Esophagus squamous epithelium (tissue), 5 donors: ENCODE measurements at regions not wholly inside any gene's neighbourhood (a gene's known extent, or its start where the extent isn't known, plus 50 kb on each side); places are given as distances from the start of the nearest gene placed in this dataset.

Source experiments
- DNase-seq: peaks from one replicate; lab custom pipeline; 2025; lab: John Stamatoyannopoulos, UW
- H3K27ac ChIP-seq, 4 donors: fragments of 200-600 bp; sonication (generic); one replicate each; pipeline ENCODE4 v1.5.1; 2016 to 2019; ENCODE audit warnings: mild to moderate bottlenecking in 1 of 4
- H3K27me3 ChIP-seq, 4 donors: fragments of 200-600 bp; sonication (generic); 1 replicate in 3 of 4; 2 replicates in 1 of 4; pipeline versions ENCODE4 v1.5.1 to v1.6.0; 2017 to 2021; ENCODE audit warnings: antibody characterized with exemption in 1 of 4
- H3K36me3 ChIP-seq, 3 donors: fragments of 200-600 bp; sonication (generic); one replicate each; pipeline ENCODE4 v1.5.1; 2016 to 2019
- H3K4me1 ChIP-seq, 3 donors: fragments of 200-600 bp; sonication (generic); one replicate each; pipeline ENCODE4 v1.5.1; 2017 to 2019
- H3K4me3 ChIP-seq, 4 donors: fragments of 200-600 bp; sonication (generic); 1 replicate in 3 of 4; 2 replicates in 1 of 4; pipeline ENCODE4 v1.5.1; 2016 to 2019; ENCODE audit warnings: mild to moderate bottlenecking in 2 of 4, moderate library complexity in 1 of 4
- H3K9me3 ChIP-seq, 3 donors: fragments of 200-600 bp; sonication (generic); one replicate each; pipeline ENCODE4 v1.5.1; 2016 to 2019
- POLR2A ChIP-seq, 4 donors: fragments of 450-650 bp; IDR thresholded peaks; one replicate each; pipeline ENCODE4 v1.6.1; 2017; ENCODE audit warnings: antibody characterized with exemption in 4 of 4, mild to moderate bottlenecking in 4 of 4, moderate library complexity in 3 of 4
- WGBS, 2 donors: methylation state at CpG; one replicate each; pipeline ENCODE4 v1.1.5; 2018; 5-methylcytosine and 5-hydroxymethylcytosine counted together
- intact Hi-C: fragments of 100-400 bp; cut with DNase I; formaldehyde crosslinking; loops from one replicate; pipeline ENCODE4 v1.15.0; 2022
- TF ChIP-seq, protein P1 (sequence below), 6 experiments: fragments of 450-650 bp in 4 of 6; fragments of 200-600 bp in 2 of 6; sonication (generic) in 2 of 6; IDR thresholded peaks; one replicate each; pipeline ENCODE4 v1.5.1; 2016 to 2019; ENCODE audit warnings: antibody characterized with exemption in 6 of 6, mild to moderate bottlenecking in 4 of 6, moderate library complexity in 4 of 6
- donor health status: DM: yes; HTN: yes; CAD: no.

DNA sequence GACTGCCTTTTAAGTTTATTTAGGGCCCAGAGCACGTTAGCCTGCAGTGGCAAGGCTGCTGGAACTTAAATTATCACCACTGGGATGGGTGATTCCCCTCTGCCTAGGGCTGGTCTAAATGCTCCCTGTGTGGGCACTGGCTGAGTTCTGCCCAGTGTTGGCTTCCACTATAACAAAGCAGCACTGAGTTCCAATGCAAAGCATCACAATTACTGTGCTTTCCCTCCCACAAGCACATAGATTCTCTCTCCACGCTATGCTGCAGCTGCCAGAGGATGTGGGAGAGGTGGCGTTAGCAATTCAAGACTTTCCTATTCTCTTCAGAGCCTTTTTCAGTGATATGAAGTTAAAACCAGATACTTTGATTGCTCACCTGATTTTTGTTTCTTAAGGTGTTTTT lies 328.9 kb upstream of the DDX18 start:
- Histone ChIP-seq H3K36me3 (no peaks in the 10 kb centered on the region), H3K27ac (no peak overlapping the region), H3K27me3 (no peaks in the 10 kb centered on the region), H3K4me3 (no peak overlapping the region), H3K9me3 (peaks cover 0 to 16% (median 0%) of the 10 kb centered on the region in 3 donors), H3K4me1 (no peaks in the 10 kb centered on the region)
- 60 to 64% methylated on average over 2 to 3 of the region's 3 CpGs for WGBS, 2 donors
- no peak for DNase-seq
- intact Hi-C loops = no loop called here
- no peak for TF ChIP-seq POLR2A (IDR thresholded peaks at IDR 0.05)
- TF ChIP-seq, protein P1, sequence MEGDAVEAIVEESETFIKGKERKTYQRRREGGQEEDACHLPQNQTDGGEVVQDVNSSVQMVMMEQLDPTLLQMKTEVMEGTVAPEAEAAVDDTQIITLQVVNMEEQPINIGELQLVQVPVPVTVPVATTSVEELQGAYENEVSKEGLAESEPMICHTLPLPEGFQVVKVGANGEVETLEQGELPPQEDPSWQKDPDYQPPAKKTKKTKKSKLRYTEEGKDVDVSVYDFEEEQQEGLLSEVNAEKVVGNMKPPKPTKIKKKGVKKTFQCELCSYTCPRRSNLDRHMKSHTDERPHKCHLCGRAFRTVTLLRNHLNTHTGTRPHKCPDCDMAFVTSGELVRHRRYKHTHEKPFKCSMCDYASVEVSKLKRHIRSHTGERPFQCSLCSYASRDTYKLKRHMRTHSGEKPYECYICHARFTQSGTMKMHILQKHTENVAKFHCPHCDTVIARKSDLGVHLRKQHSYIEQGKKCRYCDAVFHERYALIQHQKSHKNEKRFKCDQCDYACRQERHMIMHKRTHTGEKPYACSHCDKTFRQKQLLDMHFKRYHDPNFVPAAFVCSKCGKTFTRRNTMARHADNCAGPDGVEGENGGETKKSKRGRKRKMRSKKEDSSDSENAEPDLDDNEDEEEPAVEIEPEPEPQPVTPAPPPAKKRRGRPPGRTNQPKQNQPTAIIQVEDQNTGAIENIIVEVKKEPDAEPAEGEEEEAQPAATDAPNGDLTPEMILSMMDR (IDR thresholded peaks at IDR 0.05) = no peak

DNA sequence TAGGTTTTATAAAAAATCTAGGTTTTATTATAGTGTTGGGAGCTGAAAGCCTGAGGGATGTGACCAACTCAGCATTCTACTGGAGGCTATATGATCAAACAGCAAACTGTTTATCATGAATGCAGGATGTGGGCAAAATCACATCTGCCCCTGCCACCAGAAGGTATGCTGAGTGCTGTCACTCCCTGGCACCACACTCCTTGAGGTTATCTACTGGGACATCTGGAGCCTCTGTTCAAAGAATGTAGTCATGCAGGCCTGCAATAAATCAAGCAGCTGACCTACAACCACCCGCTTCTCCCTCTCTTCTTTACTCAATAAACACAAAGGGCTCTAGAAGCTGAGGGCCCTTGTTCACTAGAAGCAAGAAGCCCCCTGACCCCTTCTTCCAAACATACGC lies 328.4 kb upstream of the DDX18 start:
- no peak overlapping the region for H3K4me3 ChIP-seq
- no peaks in the 10 kb centered on the region for H3K4me1 ChIP-seq
- intact Hi-C loops = no loop called here
- H3K27ac ChIP-seq = no peak overlapping the region
- no peaks in the 10 kb centered on the region for H3K36me3 ChIP-seq
- 67 to 89% methylated on average over 2 of the region's 2 CpGs for WGBS, 2 donors
- no peaks in the 10 kb centered on the region for H3K27me3 ChIP-seq
- TF ChIP-seq, protein P1 (IDR thresholded peaks at IDR 0.05) = no peak
- TF ChIP-seq POLR2A (IDR thresholded peaks at IDR 0.05) = no peak
- no peak for DNase-seq
- H3K9me3 ChIP-seq = peaks cover 0 to 16% (median 0%) of the 10 kb centered on the region in 3 donors

GRCh38 chr2:117492209-117492851 lies 322.2 kb upstream of the DDX18 start:
- intact Hi-C loops = no loop called here
- H3K36me3 ChIP-seq = no peaks in the 10 kb centered on the region
- no peak for DNase-seq
- TF ChIP-seq POLR2A (IDR thresholded peaks at IDR 0.05) = no peak
- TF ChIP-seq, protein P1 (IDR thresholded peaks at IDR 0.05) = no peak
- no peaks in the 10 kb centered on the region for H3K4me1 ChIP-seq
- H3K27me3 ChIP-seq = no peaks in the 10 kb centered on the region
- H3K4me3 ChIP-seq = no peak overlapping the region
- H3K27ac ChIP-seq = no peak overlapping the region
- H3K9me3 ChIP-seq = no peaks in the 10 kb centered on the region
- 71 to 73% methylated on average over 3 of the region's 3 CpGs for WGBS, 2 donors

GRCh38 chr2:117500721-117501120 lies 313.8 kb upstream of the DDX18 start:
- H3K27me3 ChIP-seq = no peaks in the 10 kb centered on the region
- peaks cover 0 to 9% (median 0%) of the 10 kb centered on the region in 3 donors for H3K9me3 ChIP-seq
- DNase-seq = no peak
- H3K4me3 ChIP-seq = no peak overlapping the region
- H3K36me3 ChIP-seq = no peaks in the 10 kb centered on the region
- H3K27ac ChIP-seq = no peak overlapping the region
- no peaks in the 10 kb centered on the region for H3K4me1 ChIP-seq
- intact Hi-C loops = no loop called here
- 65 to 73% methylated on average over 3 of the region's 3 CpGs for WGBS, 2 donors
- TF ChIP-seq, protein P1 (IDR thresholded peaks at IDR 0.05) = no peak
- no peak for TF ChIP-seq POLR2A (IDR thresholded peaks at IDR 0.05)

DNA sequence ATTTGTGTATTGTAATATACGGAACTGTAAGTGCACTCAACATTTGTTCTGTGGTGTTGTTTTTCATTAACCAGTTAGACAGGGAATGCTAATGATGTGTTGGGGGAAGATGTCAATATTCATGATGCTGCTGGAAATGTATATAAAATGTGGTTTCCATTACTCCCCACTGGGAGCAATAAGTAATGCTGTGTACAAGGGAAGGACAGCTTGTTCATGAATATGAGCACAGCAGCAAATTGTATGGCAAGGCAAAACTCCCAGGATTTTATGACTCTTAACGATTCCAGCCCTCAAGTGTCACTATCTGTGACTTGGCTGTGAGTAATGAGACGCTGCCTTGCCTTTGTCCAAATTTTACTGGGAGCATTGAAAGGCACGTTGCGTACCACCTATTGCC lies 312.4 kb upstream of the DDX18 start:
- Histone ChIP-seq H3K4me3 (no peak overlapping the region), H3K4me1 (no peaks in the 10 kb centered on the region), H3K27ac (no peak overlapping the region), H3K36me3 (no peaks in the 10 kb centered on the region), H3K9me3 (peaks cover 0 to 9% (median 0%) of the 10 kb centered on the region in 3 donors), H3K27me3 (no peaks in the 10 kb centered on the region)
- 43 to 56% methylated on average over 3 to 5 of the region's 5 CpGs for WGBS, 2 donors
- intact Hi-C loops = no loop called here
- TF ChIP-seq, protein P1 (IDR thresholded peaks at IDR 0.05) = no peak
- no peak for TF ChIP-seq POLR2A (IDR thresholded peaks at IDR 0.05)
- DNase-seq = no peak
